ENCODE measurements at regions not wholly inside any gene's neighbourhood (a gene's known extent, or its start where the extent isn't known, plus 50 kb on each side); places are given as distances from the start of the nearest gene placed in this dataset.

GRCh38 chr21:35932232-35932911 is 128.0 kb downstream of the SETD4 start:
- DNase-seq = no peak

DNA sequence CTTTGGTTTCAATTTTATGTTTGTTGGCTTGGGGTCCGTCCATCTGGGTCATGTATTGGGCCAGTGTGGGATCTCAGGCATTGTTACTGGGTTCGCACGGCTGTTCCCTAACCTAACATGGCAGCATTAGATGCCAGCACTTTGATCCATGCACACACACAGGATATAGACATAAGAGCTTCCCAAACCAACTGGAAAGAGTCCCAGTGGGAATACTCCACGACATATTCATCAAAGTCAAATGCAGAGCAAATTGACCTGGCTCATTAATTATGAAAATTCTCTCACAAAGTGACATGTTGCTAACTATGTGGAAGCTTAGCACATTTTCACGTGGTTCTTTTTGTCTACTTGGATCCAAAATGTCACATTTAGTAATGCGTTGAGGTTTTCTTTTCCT is 130.4 kb downstream of the SETD4 start:
- no peak for DNase-seq

- DNase-seq = peak; percentile 15
These were observed 133.1 kb downstream of the SETD4 start for GRCh38 chr21:35927262-35927661.

- DNase-seq = no peak
These were observed 134.2 kb downstream of the SETD4 start for GRCh38 chr21:35926003-35926740.

GRCh38 chr21:35925497-35925896 is 134.8 kb downstream of the SETD4 start:
- no peak for DNase-seq

GRCh38 chr21:35924714-35925301 is 135.5 kb downstream of the SETD4 start:
- DNase-seq = no peak

DNA sequence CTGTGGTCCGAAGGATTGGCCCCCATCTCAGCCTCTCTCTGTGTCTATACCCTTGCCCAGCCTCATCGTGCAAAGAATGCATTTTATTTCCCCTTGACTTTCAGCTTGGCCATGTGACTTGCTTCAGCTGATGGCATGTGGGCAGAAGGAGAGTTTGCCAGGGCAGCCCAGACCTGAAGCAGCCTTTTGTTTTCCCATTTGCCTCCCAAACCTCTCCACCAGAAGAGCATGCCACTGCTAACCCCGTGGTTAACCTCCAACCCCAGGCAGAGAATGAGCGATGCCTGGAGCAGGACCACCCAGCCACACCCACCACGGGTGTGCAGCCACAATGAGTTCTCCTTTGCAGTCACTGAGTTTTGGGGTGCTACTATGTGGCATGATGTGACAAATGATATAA is 136.4 kb downstream of the SETD4 start:
- no peak for DNase-seq

GRCh38 chr21:35922618-35923017 is 137.7 kb downstream of the SETD4 start:
- DNase-seq = no peak

DNA sequence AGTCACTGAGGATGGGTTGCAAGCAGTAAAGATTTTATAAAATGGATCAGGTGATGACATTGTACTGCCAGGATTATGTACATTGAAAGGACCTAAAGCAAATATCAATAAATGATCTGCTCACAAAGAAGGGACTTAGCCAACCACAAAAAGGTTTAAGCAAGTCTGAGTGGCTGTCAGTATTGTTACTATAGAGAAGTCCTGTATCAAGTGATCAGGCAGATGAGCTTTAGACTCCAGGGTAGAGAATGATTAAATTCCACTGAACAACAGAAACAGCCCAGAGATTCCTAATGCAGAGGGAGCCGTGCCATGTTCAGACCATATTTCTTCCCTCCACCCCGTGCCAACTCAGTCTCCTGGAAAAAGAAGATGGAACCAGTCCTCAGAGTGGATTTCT is 138.9 kb downstream of the SETD4 start:
- DNase-seq = no peak

DNA sequence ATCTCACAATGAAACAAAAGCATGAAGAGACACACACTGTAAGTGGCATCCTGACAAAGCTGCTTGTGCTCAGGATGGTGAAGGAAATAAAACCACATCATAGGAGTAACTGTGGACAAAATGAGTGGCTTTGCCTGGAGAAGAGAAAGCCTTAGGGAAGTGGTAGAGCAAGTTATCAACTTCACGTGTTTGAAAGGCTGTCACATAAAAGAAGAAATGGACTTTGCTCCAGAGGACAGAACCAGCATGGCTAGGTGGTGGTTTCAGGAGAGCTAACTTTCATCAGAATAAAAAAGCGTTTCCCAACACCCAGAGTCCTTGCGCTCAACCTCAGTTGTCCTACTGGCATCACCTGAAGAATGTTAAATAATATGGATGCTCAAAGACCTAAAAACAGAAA is 139.9 kb downstream of the SETD4 start:
- DNase-seq = no peak

GRCh38 chr21:35915030-35915429 is 145.3 kb downstream of the SETD4 start:
- DNase-seq = no peak

DNA sequence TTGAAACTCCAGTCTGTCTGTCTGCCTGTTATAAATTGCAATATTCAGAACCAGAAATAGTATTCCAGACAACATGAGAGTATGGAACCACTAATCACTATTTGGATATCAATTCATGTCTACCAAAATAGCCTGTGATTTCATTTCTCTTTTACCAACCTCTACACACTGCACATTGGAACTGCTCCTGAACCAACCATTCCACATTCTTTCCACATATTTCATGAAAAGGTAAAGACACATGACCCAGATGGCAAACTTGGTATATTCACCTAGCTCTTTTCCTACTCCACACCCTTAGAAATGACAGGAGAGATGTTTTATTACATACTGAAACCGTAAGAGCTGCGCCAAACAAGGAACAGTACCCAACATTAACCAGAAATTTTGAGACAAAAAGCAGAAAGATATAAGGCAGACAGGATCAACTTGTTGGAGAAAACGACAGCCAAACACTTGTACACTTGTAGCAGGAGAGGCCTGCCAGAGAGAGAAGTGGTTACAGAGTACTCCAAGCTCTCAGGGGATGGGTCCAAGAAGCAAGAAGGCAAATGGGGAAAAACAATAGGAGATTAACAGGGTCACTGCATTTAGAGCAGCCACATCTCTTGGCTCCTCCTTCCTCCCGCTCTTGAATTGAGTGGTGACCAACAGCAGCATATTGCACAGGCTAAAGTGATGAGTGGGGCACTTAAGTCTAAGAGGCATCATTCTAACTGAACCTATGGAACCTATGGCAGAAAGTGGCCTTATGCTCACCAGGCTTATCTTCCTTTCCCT is 148.7 kb downstream of the SETD4 start:
- no peak for DNase-seq

DNA sequence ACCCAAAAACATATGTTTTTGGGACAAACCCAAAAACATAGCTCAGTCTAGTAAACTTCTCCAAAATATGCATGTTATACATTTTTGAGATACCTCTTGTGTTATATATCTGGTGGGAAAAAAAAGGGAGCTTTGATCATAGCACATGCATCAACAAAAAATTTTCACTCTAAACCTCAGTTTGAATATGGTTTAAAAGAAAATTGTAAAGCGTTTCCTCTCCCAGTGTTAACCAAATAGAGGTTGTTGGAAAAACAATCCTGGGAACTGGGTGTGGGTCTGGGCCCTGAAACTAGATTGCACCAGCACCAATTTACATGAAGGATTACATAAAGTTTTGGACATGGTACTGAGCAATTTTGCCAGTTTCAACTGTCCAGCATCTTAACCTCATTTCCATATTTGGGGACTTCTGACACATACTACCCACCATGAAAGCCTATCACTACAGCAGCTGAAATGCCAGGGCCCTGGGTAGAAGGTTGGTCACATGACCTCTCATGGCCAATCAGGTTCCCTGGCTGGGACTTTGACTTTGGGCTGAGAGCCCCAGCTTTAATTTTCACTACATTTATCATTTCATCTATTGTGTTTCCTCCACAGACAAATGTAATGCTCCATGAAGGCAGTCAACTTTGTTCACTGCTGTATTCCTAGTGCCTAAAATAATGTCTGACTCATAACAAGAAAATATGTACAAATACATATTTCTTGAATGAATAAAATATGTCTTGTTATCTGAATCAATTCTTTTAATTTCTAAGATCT is 150.7 kb downstream of the SETD4 start:
- DNase-seq = no peak

DNA sequence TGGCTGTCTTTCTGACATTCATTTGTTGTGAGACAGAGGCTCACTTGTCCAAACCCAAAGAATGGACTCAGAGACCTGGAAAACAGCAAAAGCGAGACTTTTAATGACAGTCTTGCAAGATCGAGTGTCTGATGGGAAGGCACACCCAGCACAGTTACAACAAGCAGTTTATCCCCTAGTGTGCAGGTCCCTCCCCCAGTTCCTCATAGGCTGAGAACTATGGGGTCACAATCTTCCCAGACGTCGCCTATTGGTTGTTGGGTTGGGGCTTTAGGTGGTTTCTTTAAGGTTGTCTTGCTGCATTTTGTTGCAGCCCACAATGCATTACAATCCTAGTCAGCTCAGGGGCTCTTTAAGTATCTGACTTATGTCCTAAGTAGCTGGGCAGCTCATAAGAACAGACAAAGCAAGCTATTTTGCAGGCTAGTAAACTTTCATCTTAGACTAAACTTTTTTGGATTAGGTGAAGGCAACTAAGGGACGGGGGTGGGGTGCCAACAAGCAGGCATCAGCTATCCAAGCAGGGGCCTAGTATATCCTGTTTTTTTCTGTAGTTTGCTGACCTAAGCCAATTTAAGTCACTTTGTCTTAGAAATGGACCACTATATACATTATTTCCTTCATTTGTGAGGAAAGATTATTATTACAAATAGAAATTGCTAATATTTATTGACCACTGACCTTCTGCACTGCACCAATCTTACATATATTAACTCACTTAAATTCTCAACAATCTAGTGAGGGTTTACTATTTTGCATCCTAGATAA is 151.8 kb downstream of the SETD4 start:
- no peak for DNase-seq

GRCh38 chr21:35906586-35906985 is 153.7 kb downstream of the SETD4 start:
- DNase-seq = no peak

GRCh38 chr21:35905963-35906345 is 154.4 kb downstream of the SETD4 start:
- no peak for DNase-seq

DNA sequence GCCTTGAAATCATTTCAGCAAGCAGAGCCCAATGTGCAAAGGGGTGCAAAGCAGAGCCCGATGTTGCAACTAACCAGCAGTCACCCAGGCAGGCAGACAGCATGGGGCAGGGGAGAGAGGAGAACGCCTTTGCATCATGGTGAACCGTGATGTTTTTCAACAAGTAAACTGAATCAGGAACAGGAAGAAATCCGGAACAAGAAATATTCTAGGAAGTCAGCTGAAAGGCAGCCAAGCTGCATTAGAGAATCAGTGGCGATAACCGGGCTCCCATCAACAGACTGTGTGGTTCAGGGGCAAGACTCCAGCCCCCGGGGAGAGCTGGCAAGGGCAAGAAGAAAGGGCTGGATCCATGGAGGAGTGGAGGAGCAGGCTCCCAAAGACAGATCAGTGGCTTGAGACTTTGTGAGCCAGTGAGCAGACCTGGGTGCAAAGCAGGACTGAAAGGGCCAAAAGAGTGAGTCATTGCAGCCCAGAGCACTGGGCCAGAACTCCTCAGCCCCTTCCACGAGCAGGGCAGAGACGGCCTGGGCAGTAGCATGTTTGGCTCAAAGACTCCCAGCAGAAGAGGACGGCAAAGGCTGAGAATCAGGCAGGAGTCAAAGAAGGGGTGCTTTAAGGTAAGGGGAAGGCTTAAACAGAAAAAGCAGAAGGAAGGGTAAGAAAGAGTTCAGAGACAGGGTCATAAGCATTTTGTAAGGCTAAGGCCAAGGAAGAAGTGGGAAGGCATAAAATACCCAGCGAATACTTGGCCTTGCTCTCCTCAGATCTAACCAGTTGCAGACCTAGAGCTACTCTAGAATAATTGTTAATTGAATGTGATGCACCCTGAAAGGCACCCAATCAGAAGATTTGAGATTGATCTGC is 155.0 kb downstream of the SETD4 start:
- no peak for DNase-seq

GRCh38 chr21:35900539-35900938 is 159.8 kb downstream of the SETD4 start:
- DNase-seq = no peak

GRCh38 chr21:35896060-35896459 is 164.3 kb downstream of the SETD4 start:
- no peak for DNase-seq

DNA sequence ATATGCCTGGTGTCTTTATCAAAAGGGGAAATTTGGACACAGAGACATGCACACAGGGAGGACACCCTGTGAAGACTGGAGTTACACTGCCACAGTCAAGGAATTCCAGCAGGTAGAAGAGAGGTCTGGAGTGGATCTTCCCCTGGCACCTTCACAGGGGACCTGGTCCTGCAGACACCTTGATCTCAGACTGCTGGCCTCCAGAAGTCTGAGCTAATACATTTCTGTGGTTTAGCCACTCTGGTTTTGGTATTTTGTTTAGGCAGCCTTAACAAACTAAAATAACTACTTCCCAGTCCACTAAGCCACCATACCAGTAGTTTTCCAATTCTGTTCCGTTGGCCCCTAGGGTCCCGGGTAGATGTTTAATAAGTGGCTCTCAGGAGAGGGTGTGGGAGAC is 164.7 kb downstream of the SETD4 start:
- DNase-seq = no peak

DNA sequence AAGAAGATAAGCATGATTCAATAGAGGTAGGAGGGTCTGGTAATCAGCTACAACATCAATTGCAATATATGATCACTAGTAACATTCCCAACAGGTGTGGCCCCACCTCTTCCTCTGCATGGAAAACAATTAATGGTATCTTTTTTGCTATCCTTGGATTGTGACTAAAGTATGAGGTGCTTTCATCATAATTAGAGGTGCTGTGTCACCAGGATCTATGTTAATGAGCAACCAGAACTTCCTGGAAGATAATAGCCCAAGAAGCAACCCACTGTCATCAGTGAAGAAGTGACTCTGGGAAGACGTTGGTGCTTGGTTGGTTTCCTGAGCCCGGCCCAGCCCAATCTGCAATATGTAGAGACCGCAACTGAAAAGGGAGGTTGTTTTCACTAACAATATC is 167.2 kb downstream of the SETD4 start:
- no peak for DNase-seq

Measured in NCI-H1436 (cell line).